SK-N-SH (cell line): ENCODE measurements at regions not wholly inside any gene's neighbourhood (a gene's known extent, or its start where the extent isn't known, plus 50 kb on each side); places are given as distances from the start of the nearest gene placed in this dataset.

ENCODE experiments used
- EZH2phosphoT487 ChIP-seq: fragments of 200-600 bp; sonication (generic); IDR thresholded peaks from 2 replicates; pipeline ENCODE4 v1.6.1; 2017; ENCODE audit warnings: low read depth, mixed run types, mild to moderate bottlenecking, antibody characterized with exemption, moderate library complexity, borderline replicate concordance
- FOXJ3 ChIP-seq: sonication (generic); formaldehyde crosslinking; IDR thresholded peaks from 2 replicates; pipeline ENCODE4 v1.5.1; 2020; ENCODE audit warnings: mild to moderate bottlenecking, missing genetic modification reagents
- FOXM1 ChIP-seq: IDR thresholded peaks from 2 replicates; pipeline ENCODE4 v1.4.0; 2012; ENCODE audit warnings: low read depth, mild to moderate bottlenecking
- JUND ChIP-seq: IDR thresholded peaks from 2 replicates; pipeline ENCODE4 v1.4.0; 2012
- TEAD4 ChIP-seq: IDR thresholded peaks from 2 replicates; pipeline ENCODE4 v1.4.0; 2012; ENCODE audit warnings: mild to moderate bottlenecking, borderline replicate concordance; ENCODE audit not compliant: insufficient read depth
- TF ChIP-seq, protein P1 (sequence below): fragments of 200-600 bp; sonication (generic); IDR thresholded peaks from 2 replicates; pipeline ENCODE4 v1.6.1; 2017; ENCODE audit warnings: antibody characterized with exemption, mild to moderate bottlenecking, moderate library complexity

DNA sequence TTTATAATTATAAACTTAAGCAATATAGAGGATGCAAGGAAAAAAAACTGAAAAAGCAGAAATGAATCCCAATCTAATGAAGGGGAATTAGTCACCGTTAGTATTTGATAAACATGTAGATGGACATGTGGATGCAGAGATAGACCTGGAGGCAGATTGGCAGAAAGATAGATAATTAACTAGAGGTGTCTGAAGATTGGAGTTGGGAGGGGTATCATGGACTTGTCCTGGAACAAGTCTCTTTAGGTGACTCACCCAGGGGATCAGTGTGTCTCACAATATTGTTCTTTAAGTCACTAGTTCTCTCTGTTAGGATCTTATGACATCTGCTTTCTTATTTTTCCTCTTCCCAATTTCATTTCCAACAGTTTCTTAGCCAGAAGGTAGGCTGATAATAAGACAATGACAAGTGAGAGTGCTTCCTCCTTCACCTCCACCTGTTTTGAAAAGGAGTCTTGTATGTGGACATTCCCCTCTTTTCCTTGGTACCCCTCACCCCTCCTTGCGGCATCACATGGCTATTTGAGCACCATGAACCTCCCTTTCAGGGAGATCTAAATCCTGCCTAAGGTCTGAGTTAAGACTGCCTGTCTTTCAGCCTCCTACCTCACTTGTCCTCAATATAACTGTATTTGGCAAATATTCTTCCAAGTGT is 987.7 kb downstream of the TSN start:
- TF ChIP-seq FOXM1 (no peak), EZH2phosphoT487 (no peak), TEAD4 (no peak), JUND (no peak), FOXJ3 (no peak)
- TF ChIP-seq, protein P1, sequence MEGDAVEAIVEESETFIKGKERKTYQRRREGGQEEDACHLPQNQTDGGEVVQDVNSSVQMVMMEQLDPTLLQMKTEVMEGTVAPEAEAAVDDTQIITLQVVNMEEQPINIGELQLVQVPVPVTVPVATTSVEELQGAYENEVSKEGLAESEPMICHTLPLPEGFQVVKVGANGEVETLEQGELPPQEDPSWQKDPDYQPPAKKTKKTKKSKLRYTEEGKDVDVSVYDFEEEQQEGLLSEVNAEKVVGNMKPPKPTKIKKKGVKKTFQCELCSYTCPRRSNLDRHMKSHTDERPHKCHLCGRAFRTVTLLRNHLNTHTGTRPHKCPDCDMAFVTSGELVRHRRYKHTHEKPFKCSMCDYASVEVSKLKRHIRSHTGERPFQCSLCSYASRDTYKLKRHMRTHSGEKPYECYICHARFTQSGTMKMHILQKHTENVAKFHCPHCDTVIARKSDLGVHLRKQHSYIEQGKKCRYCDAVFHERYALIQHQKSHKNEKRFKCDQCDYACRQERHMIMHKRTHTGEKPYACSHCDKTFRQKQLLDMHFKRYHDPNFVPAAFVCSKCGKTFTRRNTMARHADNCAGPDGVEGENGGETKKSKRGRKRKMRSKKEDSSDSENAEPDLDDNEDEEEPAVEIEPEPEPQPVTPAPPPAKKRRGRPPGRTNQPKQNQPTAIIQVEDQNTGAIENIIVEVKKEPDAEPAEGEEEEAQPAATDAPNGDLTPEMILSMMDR, result no peak
